HFFc6 (cell line): ENCODE measurements at regions not wholly inside any gene's neighbourhood (a gene's known extent, or its start where the extent isn't known, plus 50 kb on each side); places are given as distances from the start of the nearest gene placed in this dataset.

ENCODE experiments used
- DNase-seq: peaks from one replicate; pipeline ENCODE4 v3.0.0-alpha.2; 2018
- H3K27ac Mint-ChIP-seq: 2 replicates; pipeline ENCODE4 v1.8.0; 2020; ENCODE audit warnings: mild to moderate bottlenecking, mixed read lengths
- H3K27me3 Mint-ChIP-seq: 2 replicates; pipeline ENCODE4 v1.8.0; 2021; ENCODE audit warnings: mild to moderate bottlenecking, moderate library complexity, mixed read lengths; ENCODE audit not compliant: insufficient read depth
- H3K36me3 Mint-ChIP-seq: 2 replicates; pipeline ENCODE4 v1.8.0; 2021; ENCODE audit warnings: low read depth, mixed read lengths
- H3K4me1 Mint-ChIP-seq: 2 replicates; pipeline ENCODE4 v1.8.0; 2020; ENCODE audit warnings: low read depth, mixed read lengths
- H3K4me3 Mint-ChIP-seq: 2 replicates; pipeline ENCODE4 v1.8.0; 2020; ENCODE audit warnings: mild to moderate bottlenecking, moderate library complexity, mixed read lengths
- H3K9me3 Mint-ChIP-seq: 2 replicates; pipeline ENCODE4 v1.8.0; 2020; ENCODE audit warnings: mild to moderate bottlenecking, mixed read lengths
- TF ChIP-seq, protein P1 (sequence below): fragments of 200-600 bp; sonication (generic); IDR thresholded peaks from 2 replicates; pipeline ENCODE4 v1.5.0; 2021; ENCODE audit warnings: antibody characterized with exemption, mild to moderate bottlenecking

DNA sequence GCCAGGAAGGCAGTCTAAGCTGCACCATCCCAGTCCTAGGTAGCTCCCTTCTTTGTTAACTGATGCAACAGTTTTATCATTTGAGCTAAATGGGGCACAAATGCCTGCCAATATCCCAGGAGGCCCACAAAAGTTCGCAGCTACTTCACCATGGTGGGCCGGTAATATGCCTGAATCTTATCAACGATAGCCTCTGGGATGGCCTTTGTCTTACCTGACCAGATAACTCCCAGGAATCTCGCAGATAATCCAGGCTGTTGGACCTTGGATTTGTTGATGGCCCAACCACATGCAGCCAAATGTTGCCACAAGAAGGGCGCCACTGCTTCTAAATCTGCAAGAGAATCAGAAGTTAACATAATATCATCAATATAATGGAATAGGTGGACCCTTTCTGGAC lies 83.8 kb upstream of the ATP10B start:
- H3K27me3 Mint-ChIP-seq = no peaks in the 10 kb centered on the region; the same call in 1 of the 2 replicates

GRCh38 chr5:160931283-160931682 lies 79.3 kb upstream of the ATP10B start:
- H3K27me3 Mint-ChIP-seq = no peaks in the 10 kb centered on the region; the same call in 1 of the 2 replicates
- H3K27ac Mint-ChIP-seq = no peak overlapping the region
- TF ChIP-seq, protein P1, sequence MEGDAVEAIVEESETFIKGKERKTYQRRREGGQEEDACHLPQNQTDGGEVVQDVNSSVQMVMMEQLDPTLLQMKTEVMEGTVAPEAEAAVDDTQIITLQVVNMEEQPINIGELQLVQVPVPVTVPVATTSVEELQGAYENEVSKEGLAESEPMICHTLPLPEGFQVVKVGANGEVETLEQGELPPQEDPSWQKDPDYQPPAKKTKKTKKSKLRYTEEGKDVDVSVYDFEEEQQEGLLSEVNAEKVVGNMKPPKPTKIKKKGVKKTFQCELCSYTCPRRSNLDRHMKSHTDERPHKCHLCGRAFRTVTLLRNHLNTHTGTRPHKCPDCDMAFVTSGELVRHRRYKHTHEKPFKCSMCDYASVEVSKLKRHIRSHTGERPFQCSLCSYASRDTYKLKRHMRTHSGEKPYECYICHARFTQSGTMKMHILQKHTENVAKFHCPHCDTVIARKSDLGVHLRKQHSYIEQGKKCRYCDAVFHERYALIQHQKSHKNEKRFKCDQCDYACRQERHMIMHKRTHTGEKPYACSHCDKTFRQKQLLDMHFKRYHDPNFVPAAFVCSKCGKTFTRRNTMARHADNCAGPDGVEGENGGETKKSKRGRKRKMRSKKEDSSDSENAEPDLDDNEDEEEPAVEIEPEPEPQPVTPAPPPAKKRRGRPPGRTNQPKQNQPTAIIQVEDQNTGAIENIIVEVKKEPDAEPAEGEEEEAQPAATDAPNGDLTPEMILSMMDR = no peak
- H3K36me3 Mint-ChIP-seq = no peaks in the 10 kb centered on the region
- no peak for DNase-seq
- peaks cover 11% of the 10 kb centered on the region; the same call in 1 of the 2 replicates for H3K9me3 Mint-ChIP-seq
- no peaks in the 10 kb centered on the region for H3K4me1 Mint-ChIP-seq
- no peak overlapping the region for H3K4me3 Mint-ChIP-seq

More for the DNA sequence above, 83.8 kb upstream of the ATP10B start:
- no peaks in the 10 kb centered on the region for H3K4me1 Mint-ChIP-seq
- H3K27ac Mint-ChIP-seq = no peak overlapping the region
- no peaks in the 10 kb centered on the region for H3K36me3 Mint-ChIP-seq
- TF ChIP-seq, protein P1 = no peak
- DNase-seq = no peak
- no peak overlapping the region for H3K4me3 Mint-ChIP-seq
- H3K9me3 Mint-ChIP-seq = peaks cover 6% of the 10 kb centered on the region

DNA sequence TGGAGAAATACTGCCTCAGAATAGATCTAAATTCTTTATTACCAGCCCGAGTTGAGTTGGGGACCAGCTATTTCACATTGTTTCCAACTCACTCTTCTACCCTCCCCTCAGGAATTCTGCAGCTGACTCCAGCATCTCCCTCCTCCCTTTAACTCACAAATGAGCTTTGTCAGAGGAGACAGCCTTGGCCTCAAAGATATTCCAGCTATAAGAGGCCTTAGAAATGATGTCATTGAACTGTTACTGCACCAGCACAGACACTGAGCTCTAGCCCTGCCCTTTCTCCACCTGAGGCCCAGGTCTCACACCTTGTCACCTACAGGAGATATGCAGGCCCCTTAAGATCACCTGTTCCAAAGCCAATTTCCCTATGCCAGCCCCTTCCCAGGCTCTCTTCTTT lies 78.4 kb upstream of the ATP10B start:
- no peak overlapping the region for H3K27ac Mint-ChIP-seq
- no peaks in the 10 kb centered on the region; the same call in 1 of the 2 replicates for H3K27me3 Mint-ChIP-seq
- H3K4me1 Mint-ChIP-seq = no peaks in the 10 kb centered on the region
- no peak overlapping the region for H3K4me3 Mint-ChIP-seq
- no peak for DNase-seq
- TF ChIP-seq, protein P1 = no peak
- peaks cover 11% of the 10 kb centered on the region; the same call in 1 of the 2 replicates for H3K9me3 Mint-ChIP-seq
- no peaks in the 10 kb centered on the region for H3K36me3 Mint-ChIP-seq

DNA sequence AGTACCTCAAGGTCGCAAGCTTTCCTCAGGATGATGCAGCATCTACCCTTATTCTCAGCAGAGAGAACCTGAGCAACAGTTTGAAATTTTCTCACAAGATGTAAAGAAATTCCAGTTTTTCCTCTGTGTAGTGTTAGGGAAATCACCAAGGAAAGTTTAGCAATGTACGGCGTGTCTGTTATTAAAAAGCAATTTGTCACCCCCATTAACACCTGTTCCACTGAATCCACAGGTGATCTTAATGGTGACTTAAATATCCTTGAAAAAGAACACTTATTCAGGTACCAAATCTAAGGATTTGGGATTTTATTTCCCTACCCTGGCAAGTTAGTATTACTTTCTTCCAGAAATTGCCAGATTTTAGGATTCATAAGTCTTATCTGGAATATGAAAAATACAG lies 77.9 kb upstream of the ATP10B start:
- TF ChIP-seq, protein P1 = no peak
- Mint-ChIP-seq H3K27me3 (no peaks in the 10 kb centered on the region; the same call in 1 of the 2 replicates), H3K27ac (no peak overlapping the region), H3K36me3 (no peaks in the 10 kb centered on the region), H3K4me1 (no peaks in the 10 kb centered on the region), H3K4me3 (no peak overlapping the region), H3K9me3 (peaks cover 11% of the 10 kb centered on the region; the same call in 1 of the 2 replicates)
- no peak for DNase-seq

DNA sequence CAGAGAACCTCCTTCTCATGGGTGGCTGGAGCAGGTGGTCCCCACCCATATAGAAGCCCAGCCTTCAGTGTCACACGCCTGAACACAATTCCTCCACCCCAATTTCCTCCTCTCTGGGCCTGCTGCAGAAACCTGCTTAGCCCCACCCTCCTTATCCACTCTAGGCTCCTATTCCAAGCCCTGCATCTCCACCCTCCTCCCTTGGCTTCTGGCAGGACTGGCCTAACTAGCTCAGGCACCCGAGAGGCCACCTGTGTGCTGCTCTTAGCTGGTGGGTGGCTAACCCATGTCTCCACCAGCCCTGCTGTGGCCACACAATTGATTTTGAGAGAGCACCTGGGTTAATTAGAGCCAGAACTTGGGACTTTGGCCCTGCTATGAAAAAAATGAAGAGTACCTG lies 77.3 kb upstream of the ATP10B start:
- no peak overlapping the region for H3K27ac Mint-ChIP-seq
- no peaks in the 10 kb centered on the region for H3K4me1 Mint-ChIP-seq
- H3K36me3 Mint-ChIP-seq = no peaks in the 10 kb centered on the region
- TF ChIP-seq, protein P1 = no peak
- H3K27me3 Mint-ChIP-seq = no peaks in the 10 kb centered on the region; the same call in 1 of the 2 replicates
- peaks cover 11% of the 10 kb centered on the region; the same call in 1 of the 2 replicates for H3K9me3 Mint-ChIP-seq
- no peak for DNase-seq
- H3K4me3 Mint-ChIP-seq = no peak overlapping the region

DNA sequence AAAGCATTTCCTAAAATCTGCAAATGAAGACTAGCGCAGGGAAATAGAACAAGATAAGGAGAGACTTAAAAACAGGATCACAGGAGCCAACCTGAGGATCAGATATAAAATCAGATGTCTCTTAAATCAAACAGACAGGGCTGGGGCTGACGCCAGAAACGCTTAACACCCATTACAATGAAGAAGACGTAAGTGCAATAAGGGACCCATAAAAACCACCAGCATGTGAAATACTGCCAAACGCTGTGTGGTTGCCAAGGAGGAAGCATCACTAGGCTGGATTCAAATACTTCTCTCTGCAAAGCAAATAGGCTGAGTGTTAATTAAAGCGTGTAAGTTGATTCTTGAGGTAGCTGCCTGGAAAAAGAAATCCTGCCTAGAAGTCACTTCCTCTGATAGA lies 74.4 kb upstream of the ATP10B start:
- Mint-ChIP-seq H3K4me1 (no peaks in the 10 kb centered on the region), H3K36me3 (no peaks in the 10 kb centered on the region), H3K27me3 (no peaks in the 10 kb centered on the region), H3K4me3 (no peak overlapping the region), H3K27ac (no peak overlapping the region), H3K9me3 (peaks cover 5% of the 10 kb centered on the region; the same call in 1 of the 2 replicates)
- no peak for DNase-seq
- TF ChIP-seq, protein P1 = no peak
